PC-3 (cell line): ENCODE measurements at regions not wholly inside any gene's neighbourhood (a gene's known extent, or its start where the extent isn't known, plus 50 kb on each side); places are given as distances from the start of the nearest gene placed in this dataset.

Experiments used
- ATAC-seq: fragments of 200-7000 bp; cut with Tn5 transposase; 2 replicates; pipeline ENCODE4 v1.9.1; 2020; ENCODE audit warnings: mild to moderate bottlenecking, moderate library complexity
- BruUV-seq: library from RNA; stranded (reverse); fragments of 400-500 nt; replicated peaks from 2 replicates; lab custom pipeline; 2021; lab: Mats Ljungman, UMichigan
- CTCF ChIA-PET: fragments of 300-600 bp; sonication (Branson Sonifier 250); formaldehyde crosslinking; loops from one replicate; lab custom pipeline; 2022; ENCODE audit warnings: antibody characterized with exemption; lab: Charles Lee
- POLR2A ChIA-PET: fragments of 300-600 bp; sonication (Branson Sonifier 250); formaldehyde crosslinking; loops from one replicate; lab custom pipeline; 2022; ENCODE audit warnings: antibody characterized with exemption; ENCODE audit not compliant: unreplicated experiment; lab: Charles Lee
- DNase-seq: peaks from one replicate; pipeline ENCODE4 v3.0.0-alpha.2; 2015
- H2AFZ ChIP-seq: fragments of 300-600 bp; sonication (generic); 2 replicates; pipeline ENCODE4 v1.6.0; 2016; ENCODE audit warnings: antibody characterized with exemption, low read length
- H3F3A ChIP-seq: fragments of 300-600 bp; sonication (generic); one replicate; pipeline ENCODE4 v1.6.0; 2017; ENCODE audit warnings: antibody characterized with exemption, low read length, control low read depth, mild to moderate bottlenecking; ENCODE audit not compliant: unreplicated experiment
- H3K27ac ChIP-seq: fragments of 300-600 bp; sonication (generic); 2 replicates; pipeline ENCODE4 v1.5.1; 2016; ENCODE audit warnings: mild to moderate bottlenecking, low read length
- H3K27me3 ChIP-seq: fragments of 300-600 bp; sonication (generic); 2 replicates; pipeline ENCODE4 v1.6.1; 2016; ENCODE audit warnings: low read length, mixed read lengths
- H3K36me3 ChIP-seq: fragments of 300-600 bp; sonication (generic); 2 replicates; pipeline ENCODE4 v1.6.1; 2016; ENCODE audit warnings: low read depth, mixed run types, low read length, mixed read lengths
- H3K4me1 ChIP-seq: fragments of 300-600 bp; sonication (generic); 2 replicates; pipeline ENCODE4 v1.5.1; 2016; ENCODE audit warnings: low read length; ENCODE audit not compliant: insufficient read depth
- H3K4me2 ChIP-seq: fragments of 300-600 bp; sonication (generic); 2 replicates; pipeline ENCODE4 v1.6.0; 2016; ENCODE audit warnings: low read length
- H3K4me3 ChIP-seq: fragments of 300-600 bp; sonication (generic); 2 replicates; pipeline ENCODE4 v1.5.1; 2016; ENCODE audit warnings: mild to moderate bottlenecking, low read length, mixed read lengths
- H3K79me2 ChIP-seq: fragments of 300-600 bp; sonication (generic); 2 replicates; pipeline ENCODE4 v1.6.1; 2017; ENCODE audit warnings: low read length, mixed read lengths
- H3K9ac ChIP-seq: fragments of 300-600 bp; sonication (generic); 2 replicates; pipeline ENCODE4 v1.6.0; 2016; ENCODE audit warnings: mild to moderate bottlenecking, low read length
- H3K9me2 ChIP-seq: fragments of 300-600 bp; sonication (generic); replicated peaks from 2 replicates; pipeline ENCODE4 v1.6.1; 2016; ENCODE audit warnings: mixed run types, low read length, mixed read lengths
- H3K9me3 ChIP-seq: fragments of 300-600 bp; sonication (generic); 2 replicates; pipeline ENCODE4 v1.6.1; 2016; ENCODE audit warnings: low read length, mixed read lengths
- H4K20me1 ChIP-seq: fragments of 300-600 bp; sonication (generic); 2 replicates; pipeline ENCODE4 v1.6.1; 2016; ENCODE audit warnings: low read length, mixed read lengths
- CTCF ChIP-seq: fragments of 300-600 bp; sonication (generic); conservative IDR thresholded peaks from 2 replicates; pipeline ENCODE4 v1.5.1; 2017; ENCODE audit warnings: antibody characterized with exemption, low read depth, mild to moderate bottlenecking, low read length
- EZH2 ChIP-seq: fragments of 300-600 bp; sonication (generic); IDR thresholded peaks from one replicate; pipeline ENCODE4 v1.6.1; 2017; ENCODE audit warnings: antibody characterized with exemption, mild to moderate bottlenecking, low read length; ENCODE audit not compliant: unreplicated experiment
- EZH2phosphoT487 ChIP-seq: fragments of 300-600 bp; sonication (generic); IDR thresholded peaks from 2 replicates; pipeline ENCODE4 v1.6.1; 2018; ENCODE audit warnings: mild to moderate bottlenecking, antibody characterized with exemption, low read length, borderline replicate concordance
- intact Hi-C: fragments of 100-400 bp; cut with micrococcal nuclease; formaldehyde crosslinking; loops from 2 replicates; pipeline ENCODE4 v1.9.0; 2023

- no peaks in the 10 kb centered on the region for H3K9me2 ChIP-seq
- H3K27ac ChIP-seq: no peak overlapping the region
- H3K36me3 ChIP-seq: no peaks in the 10 kb centered on the region
- DNase-seq (no peak), ATAC-seq (no peak)
- H2AFZ ChIP-seq: no peak overlapping the region
- H3K4me3 ChIP-seq: no peak overlapping the region
- no peaks in the 10 kb centered on the region for H3F3A ChIP-seq
- H3K9ac ChIP-seq: no peak overlapping the region
- BruUV-seq: no TSS peak
- no peaks in the 10 kb centered on the region for H3K4me1 ChIP-seq
- intact Hi-C loops: no loop called here
- no peaks in the 10 kb centered on the region for H3K27me3 ChIP-seq
- no peaks in the 10 kb centered on the region for H4K20me1 ChIP-seq
- H3K79me2 ChIP-seq: no peaks in the 10 kb centered on the region
- ChIA-PET CTCF (no interaction called here), POLR2A (no interaction called here)
- H3K9me3 ChIP-seq: no peaks in the 10 kb centered on the region
- H3K4me2 ChIP-seq: no peak overlapping the region
- TF ChIP-seq EZH2 (no peak), CTCF (no peak), EZH2phosphoT487 (no peak)
Observed at GRCh38 chr12:83642205-83642604, 955.5 kb downstream of the TMTC2 start.

- Histone ChIP-seq H3K9me2 (no peaks in the 10 kb centered on the region), H3K27ac (no peak overlapping the region), H3K36me3 (no peaks in the 10 kb centered on the region), H3K4me1 (no peaks in the 10 kb centered on the region), H3K9ac (no peak overlapping the region), H3K27me3 (no peaks in the 10 kb centered on the region), H3K4me2 (no peak overlapping the region), H3K9me3 (no peaks in the 10 kb centered on the region), H3K79me2 (no peaks in the 10 kb centered on the region), H4K20me1 (no peaks in the 10 kb centered on the region), H2AFZ (no peak overlapping the region), H3K4me3 (no peak overlapping the region), H3F3A (no peaks in the 10 kb centered on the region)
- DNase-seq (no peak), ATAC-seq (no peak)
- ChIA-PET POLR2A (no interaction called here), CTCF (no interaction called here)
- TF ChIP-seq EZH2 (no peak), CTCF (no peak), EZH2phosphoT487 (no peak)
- BruUV-seq: no TSS peak
- intact Hi-C loops: no loop called here
Observed at GRCh38 chr12:83641789-83642188, 955.1 kb downstream of the TMTC2 start.

GRCh38 chr12:83634726-83635267 is 948.1 kb downstream of the TMTC2 start:
- Histone ChIP-seq H3K27me3 (no peaks in the 10 kb centered on the region), H3K79me2 (no peaks in the 10 kb centered on the region), H3K4me1 (no peaks in the 10 kb centered on the region), H3K9ac (no peak overlapping the region), H4K20me1 (no peaks in the 10 kb centered on the region), H2AFZ (no peak overlapping the region), H3K4me3 (no peak overlapping the region), H3K27ac (no peak overlapping the region), H3K4me2 (no peak overlapping the region), H3K9me3 (no peaks in the 10 kb centered on the region), H3K36me3 (no peaks in the 10 kb centered on the region), H3F3A (no peaks in the 10 kb centered on the region), H3K9me2 (no peaks in the 10 kb centered on the region)
- ChIA-PET POLR2A (no interaction called here), CTCF (no interaction called here)
- intact Hi-C loops: no loop called here
- DNase-seq: no peak
- BruUV-seq: no TSS peak
- no peak for ATAC-seq
- TF ChIP-seq CTCF: no peak
- TF ChIP-seq EZH2: no peak
- TF ChIP-seq EZH2phosphoT487: no peak
